ENCODE measurements at regions not wholly inside any gene's neighbourhood (a gene's known extent, or its start where the extent isn't known, plus 50 kb on each side); places are given as distances from the start of the nearest gene placed in this dataset.

DNA sequence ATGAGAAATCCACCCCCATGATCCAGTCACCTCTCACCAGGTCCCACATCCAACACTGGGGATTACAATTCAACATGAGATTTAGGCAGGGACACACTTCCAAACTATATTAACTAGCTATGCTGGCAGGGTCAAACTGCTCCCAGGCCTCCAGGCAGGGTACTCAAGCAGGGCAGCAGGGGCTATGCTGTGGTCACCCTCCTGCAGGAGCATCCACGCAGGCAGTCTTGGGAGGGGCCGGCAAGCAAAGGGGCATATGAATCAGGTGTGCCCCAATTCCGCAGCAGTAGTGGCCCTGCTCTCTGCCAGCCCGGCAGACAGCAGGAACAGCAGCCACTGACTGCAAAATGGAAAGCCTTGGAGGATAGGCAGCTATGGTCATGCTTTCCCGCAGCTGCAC lies 74.6 kb upstream of the PRDX4 start:
- Histone ChIP-seq H2BK20ac (ENCODE audit: low read depth, low read length) (no peak overlapping the region), H4K20me1 (ENCODE audit: insufficient read depth, low read length) (no peaks in the 10 kb centered on the region), H4K91ac (ENCODE audit: insufficient read depth, low read depth, low read length) (no peak overlapping the region), H3K4me3 (ENCODE audit: insufficient read depth, low read depth, low read length) (no peak overlapping the region), H3K9me3 (ENCODE audit: control insufficient read depth, insufficient read depth, low read length) (no peaks in the 10 kb centered on the region), H3K56ac (ENCODE audit: extremely low read depth, insufficient read depth, low read length) (no peak overlapping the region), H3K18ac (ENCODE audit: low read depth, low read length) (no peak overlapping the region), H3K36me3 (ENCODE audit: control insufficient read depth, insufficient read depth, low read length) (no peaks in the 10 kb centered on the region), H4K8ac (ENCODE audit: low read depth in 2 of 2, low read length in 2 of 2) (no peak overlapping the region), H2AFZ (replicated peaks; ENCODE audit: low read length, poor library complexity) (no peak overlapping the region), H2AK9ac (replicated peaks; ENCODE audit: low read depth, low read length, poor library complexity) (no peak overlapping the region), H2AK5ac (ENCODE audit: low read depth, low read length) (no peak overlapping the region), H3K4me1 (ENCODE audit: control insufficient read depth, insufficient read depth, low read length) (no peaks in the 10 kb centered on the region), H3K4ac (ENCODE audit: low read depth, low read length) (no peak overlapping the region), H3K9ac (ENCODE audit: low read depth, low read length) (no peak overlapping the region), H3K27ac (ENCODE audit: insufficient read depth, low read length) (no peak overlapping the region), H3K9me1 (ENCODE audit: insufficient read depth, low read length) (no peaks in the 10 kb centered on the region), H2BK15ac (ENCODE audit: low read depth, low read length) (no peak overlapping the region), H2BK120ac (ENCODE audit: low read depth, low read length) (no peak overlapping the region), H2BK5ac (ENCODE audit: low read depth, low read length, poor library complexity, severe bottlenecking) (no peak overlapping the region), H4K5ac (ENCODE audit: low read depth, low read length) (no peak overlapping the region), H3K79me1 (ENCODE audit: low read depth in 1 of 2, low read length in 2 of 2) (no peaks in the 10 kb centered on the region), H3K27me3 (ENCODE audit: control insufficient read depth, insufficient read depth, low read length) (no peaks in the 10 kb centered on the region; the same call in 1 of the 2 replicates), H3K23ac (ENCODE audit: low read depth, low read length) (no peak overlapping the region), H3K4me2 (ENCODE audit: low read depth, low read length) (no peak overlapping the region), H3K14ac (replicated peaks; ENCODE audit: low read depth, low read length) (no peak overlapping the region)
- ChIA-PET CTCF (no interaction called here), POLR2A (ENCODE audit: unreplicated experiment) (no interaction called here)
- 48% methylated on average over 5 of the region's 5 CpGs; no CpG with 5 or more reads in 1 of the 2 experiments for WGBS, 2 experiments (ENCODE audit: extremely low coverage in 2 of 2, insufficient read length in 1 of 2)
- no peak for TF ChIP-seq SMC3 (IDR thresholded peaks at IDR 0.05; ENCODE audit: low read depth, low read length)
- TF ChIP-seq FOS (IDR thresholded peaks at IDR 0.05; ENCODE audit: low read depth, low read length), result no peak
- TF ChIP-seq MAFK (IDR thresholded peaks at IDR 0.05; ENCODE audit: low read depth, low read length), result no peak
- TF ChIP-seq BHLHE40 (IDR thresholded peaks at IDR 0.05; ENCODE audit: low read depth, low read length), result no peak
- no peak for TF ChIP-seq POLR2A (IDR thresholded peaks at IDR 0.05; ENCODE audit: low read depth, low read length)
- no peak for TF ChIP-seq RAD21 (IDR thresholded peaks at IDR 0.05; ENCODE audit: low read length)
- no peak for TF ChIP-seq CHD1 (IDR thresholded peaks at IDR 0.05; ENCODE audit: low read depth, low read length)
- no peak for TF ChIP-seq CEBPB (IDR thresholded peaks at IDR 0.05; ENCODE audit: low read depth, low read length)
- TF ChIP-seq RCOR1 (IDR thresholded peaks at IDR 0.05; ENCODE audit: insufficient replicate concordance, low read length), result no peak
- no peak for TF ChIP-seq RFX5 (IDR thresholded peaks at IDR 0.05; ENCODE audit: low read depth, low read length)
- TF ChIP-seq MXI1 (IDR thresholded peaks at IDR 0.05; ENCODE audit: borderline replicate concordance, low read depth, low read length), result no peak
- TF ChIP-seq, protein P1, sequence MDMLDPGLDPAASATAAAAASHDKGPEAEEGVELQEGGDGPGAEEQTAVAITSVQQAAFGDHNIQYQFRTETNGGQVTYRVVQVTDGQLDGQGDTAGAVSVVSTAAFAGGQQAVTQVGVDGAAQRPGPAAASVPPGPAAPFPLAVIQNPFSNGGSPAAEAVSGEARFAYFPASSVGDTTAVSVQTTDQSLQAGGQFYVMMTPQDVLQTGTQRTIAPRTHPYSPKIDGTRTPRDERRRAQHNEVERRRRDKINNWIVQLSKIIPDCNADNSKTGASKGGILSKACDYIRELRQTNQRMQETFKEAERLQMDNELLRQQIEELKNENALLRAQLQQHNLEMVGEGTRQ (IDR thresholded peaks at IDR 0.05; ENCODE audit: low read depth, low read length), result no peak
- TF ChIP-seq, protein P2, sequence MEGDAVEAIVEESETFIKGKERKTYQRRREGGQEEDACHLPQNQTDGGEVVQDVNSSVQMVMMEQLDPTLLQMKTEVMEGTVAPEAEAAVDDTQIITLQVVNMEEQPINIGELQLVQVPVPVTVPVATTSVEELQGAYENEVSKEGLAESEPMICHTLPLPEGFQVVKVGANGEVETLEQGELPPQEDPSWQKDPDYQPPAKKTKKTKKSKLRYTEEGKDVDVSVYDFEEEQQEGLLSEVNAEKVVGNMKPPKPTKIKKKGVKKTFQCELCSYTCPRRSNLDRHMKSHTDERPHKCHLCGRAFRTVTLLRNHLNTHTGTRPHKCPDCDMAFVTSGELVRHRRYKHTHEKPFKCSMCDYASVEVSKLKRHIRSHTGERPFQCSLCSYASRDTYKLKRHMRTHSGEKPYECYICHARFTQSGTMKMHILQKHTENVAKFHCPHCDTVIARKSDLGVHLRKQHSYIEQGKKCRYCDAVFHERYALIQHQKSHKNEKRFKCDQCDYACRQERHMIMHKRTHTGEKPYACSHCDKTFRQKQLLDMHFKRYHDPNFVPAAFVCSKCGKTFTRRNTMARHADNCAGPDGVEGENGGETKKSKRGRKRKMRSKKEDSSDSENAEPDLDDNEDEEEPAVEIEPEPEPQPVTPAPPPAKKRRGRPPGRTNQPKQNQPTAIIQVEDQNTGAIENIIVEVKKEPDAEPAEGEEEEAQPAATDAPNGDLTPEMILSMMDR (conservative IDR thresholded peaks at IDR 0.05; ENCODE audit: low read depth, low read length), result no peak
- no peak for TF ChIP-seq MAZ (IDR thresholded peaks at IDR 0.05; ENCODE audit: borderline replicate concordance, low read depth, low read length)
- no peak for TF ChIP-seq NFE2L2 (IDR thresholded peaks at IDR 0.05; ENCODE audit: low read depth, low read length)
- TF ChIP-seq, protein P3, sequence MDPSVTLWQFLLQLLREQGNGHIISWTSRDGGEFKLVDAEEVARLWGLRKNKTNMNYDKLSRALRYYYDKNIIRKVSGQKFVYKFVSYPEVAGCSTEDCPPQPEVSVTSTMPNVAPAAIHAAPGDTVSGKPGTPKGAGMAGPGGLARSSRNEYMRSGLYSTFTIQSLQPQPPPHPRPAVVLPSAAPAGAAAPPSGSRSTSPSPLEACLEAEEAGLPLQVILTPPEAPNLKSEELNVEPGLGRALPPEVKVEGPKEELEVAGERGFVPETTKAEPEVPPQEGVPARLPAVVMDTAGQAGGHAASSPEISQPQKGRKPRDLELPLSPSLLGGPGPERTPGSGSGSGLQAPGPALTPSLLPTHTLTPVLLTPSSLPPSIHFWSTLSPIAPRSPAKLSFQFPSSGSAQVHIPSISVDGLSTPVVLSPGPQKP (IDR thresholded peaks at IDR 0.05; ENCODE audit: borderline replicate concordance, low read depth, low read length), result no peak
- dilution Hi-C loops (cut with HindIII; ENCODE audit: low sequenced_read_pairs, unreplicated experiment), result no loop called here
- ATAC-seq (ENCODE audit: low read depth), result no peak
- intact Hi-C loops (cut with micrococcal nuclease), result no loop called here
- DNase-seq, result no peak
- in situ Hi-C loops (cut with MboI; ENCODE audit: low sequenced_read_pairs), result no loop called here
- no TSS peak for BruUV-seq (replicated peaks)
